ENCODE measurements at regions not wholly inside any gene's neighbourhood (a gene's known extent, or its start where the extent isn't known, plus 50 kb on each side); places are given as distances from the start of the nearest gene placed in this dataset.

DNA sequence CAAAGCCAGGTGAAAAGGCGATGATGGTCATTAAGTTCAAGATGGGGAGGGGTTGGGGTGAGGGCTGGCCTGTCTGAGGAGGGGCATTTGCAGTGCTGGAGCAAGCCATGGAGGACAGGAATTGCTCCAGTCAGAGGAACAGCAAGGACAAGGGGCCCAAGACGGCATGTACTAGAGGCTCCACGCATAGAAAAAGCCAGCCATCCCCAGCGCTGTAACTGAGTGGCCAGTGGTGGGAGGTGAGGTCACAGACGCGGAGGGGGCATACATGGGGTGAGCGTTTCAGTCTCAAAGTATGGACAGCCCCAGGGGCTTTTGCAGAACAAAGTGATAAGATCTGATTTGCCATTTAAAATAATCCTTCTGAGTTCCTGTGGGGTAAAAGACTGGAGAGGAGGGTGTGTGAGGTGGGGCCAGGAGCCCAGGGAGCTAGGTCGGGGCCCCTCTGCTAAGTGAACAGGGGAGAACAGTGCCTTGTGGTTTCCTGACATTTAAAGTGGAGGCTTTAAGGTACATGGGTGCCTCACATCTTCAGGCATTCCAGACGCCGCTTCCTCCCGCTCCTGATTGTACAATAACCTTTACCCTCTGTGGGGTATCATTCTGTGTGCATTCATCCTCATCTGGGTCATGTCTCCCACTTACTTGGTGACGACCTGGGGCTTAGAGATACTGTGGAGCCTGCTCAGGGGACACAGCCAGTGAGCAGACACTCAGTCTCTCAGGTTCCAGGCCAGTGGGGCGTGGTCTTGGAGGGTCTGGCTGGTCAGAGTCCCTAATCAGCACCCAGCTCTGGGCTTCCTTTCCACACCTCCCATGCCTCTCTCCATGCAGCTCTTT lies 105.6 kb upstream of the GPR26 start:
- no peak for ATAC-seq (ENCODE audit: low FRiP score)
- TF ChIP-seq, protein P1, sequence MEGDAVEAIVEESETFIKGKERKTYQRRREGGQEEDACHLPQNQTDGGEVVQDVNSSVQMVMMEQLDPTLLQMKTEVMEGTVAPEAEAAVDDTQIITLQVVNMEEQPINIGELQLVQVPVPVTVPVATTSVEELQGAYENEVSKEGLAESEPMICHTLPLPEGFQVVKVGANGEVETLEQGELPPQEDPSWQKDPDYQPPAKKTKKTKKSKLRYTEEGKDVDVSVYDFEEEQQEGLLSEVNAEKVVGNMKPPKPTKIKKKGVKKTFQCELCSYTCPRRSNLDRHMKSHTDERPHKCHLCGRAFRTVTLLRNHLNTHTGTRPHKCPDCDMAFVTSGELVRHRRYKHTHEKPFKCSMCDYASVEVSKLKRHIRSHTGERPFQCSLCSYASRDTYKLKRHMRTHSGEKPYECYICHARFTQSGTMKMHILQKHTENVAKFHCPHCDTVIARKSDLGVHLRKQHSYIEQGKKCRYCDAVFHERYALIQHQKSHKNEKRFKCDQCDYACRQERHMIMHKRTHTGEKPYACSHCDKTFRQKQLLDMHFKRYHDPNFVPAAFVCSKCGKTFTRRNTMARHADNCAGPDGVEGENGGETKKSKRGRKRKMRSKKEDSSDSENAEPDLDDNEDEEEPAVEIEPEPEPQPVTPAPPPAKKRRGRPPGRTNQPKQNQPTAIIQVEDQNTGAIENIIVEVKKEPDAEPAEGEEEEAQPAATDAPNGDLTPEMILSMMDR (IDR thresholded peaks at IDR 0.05): no peak
- DNase-seq (ENCODE audit: low spot score): no peak

DNA sequence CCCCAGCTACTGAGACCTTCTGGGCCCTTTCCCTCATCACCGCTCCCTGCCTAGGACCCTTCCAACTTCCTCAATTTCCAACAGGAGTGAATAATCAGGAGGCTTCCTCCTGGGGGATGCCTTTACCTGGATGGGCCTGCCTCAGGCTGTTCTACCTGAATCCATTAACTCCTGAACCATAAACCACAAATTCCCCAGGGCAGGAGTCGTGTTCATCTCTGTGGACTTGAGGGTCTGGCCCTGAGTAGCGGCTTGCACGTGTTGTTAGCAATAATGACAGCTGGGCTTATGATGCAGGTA lies 105.1 kb upstream of the GPR26 start:
- TF ChIP-seq, protein P1 (IDR thresholded peaks at IDR 0.05): no peak
- ATAC-seq (ENCODE audit: low FRiP score): no peak

DNA sequence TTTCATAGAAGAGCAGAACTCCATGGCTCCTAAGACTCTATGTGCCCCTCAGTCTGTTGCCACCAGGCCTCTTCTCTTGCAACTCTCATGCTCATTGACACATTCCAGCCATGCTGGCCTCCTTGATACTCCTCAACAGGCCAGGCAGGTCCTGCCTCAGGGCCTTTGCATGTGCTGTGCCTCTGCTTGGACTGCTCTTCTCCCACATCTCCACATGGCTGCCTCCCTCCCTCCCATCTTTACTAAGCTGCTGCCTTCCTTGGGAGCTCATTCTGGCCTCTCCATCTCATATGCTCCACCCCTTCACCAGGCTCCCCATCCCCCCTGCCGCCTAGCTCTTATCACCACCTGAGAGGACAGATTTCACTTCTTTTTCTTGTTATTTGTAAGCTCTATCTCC lies 103.8 kb upstream of the GPR26 start:
- ATAC-seq (ENCODE audit: low FRiP score): no peak

More for the DNA sequence above, 105.1 kb upstream of the GPR26 start:
- no peak for DNase-seq (ENCODE audit: low spot score)

DNA sequence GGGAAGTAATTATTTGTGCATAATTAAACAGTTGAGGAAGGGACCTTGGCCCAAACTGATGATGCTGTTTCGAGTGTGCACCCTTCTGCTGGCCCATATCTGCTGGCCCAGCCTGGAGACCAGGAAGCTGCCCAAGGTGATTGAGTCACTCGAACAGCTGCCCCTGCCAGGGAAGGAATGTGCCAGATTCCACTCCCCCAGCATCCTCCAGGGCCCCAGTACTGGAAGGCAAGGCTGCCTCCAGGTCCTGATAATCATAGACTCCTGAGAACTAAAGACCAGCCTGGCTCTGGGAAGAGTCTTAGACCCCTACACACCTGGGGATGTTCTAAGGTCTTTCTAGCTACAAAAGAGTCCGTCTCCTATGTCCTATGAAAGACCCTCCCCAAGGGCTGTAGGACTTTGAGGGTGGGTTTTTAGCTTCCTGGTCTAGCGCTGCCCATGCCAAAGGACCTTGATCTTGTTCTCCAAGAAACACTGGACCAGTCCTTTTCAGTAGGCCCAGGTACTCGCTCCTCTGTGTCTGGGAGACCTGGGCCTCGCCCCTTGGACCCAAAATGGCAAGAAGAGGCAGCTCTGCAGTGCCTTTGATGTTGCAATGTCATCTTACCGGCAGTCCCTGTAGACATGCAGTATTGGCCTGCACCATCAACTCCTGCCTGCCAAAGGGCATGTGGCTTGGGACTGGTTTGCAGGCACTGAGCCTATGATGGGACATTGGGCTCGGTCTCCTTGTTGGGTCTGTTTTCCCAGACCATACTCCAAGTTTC lies 103.2 kb upstream of the GPR26 start:
- TF ChIP-seq, protein P1 (IDR thresholded peaks at IDR 0.05): no peak
- ATAC-seq (ENCODE audit: low FRiP score): no peak
- DNase-seq (ENCODE audit: low spot score): no peak

More for the DNA sequence above, 103.8 kb upstream of the GPR26 start:
- no peak for DNase-seq (ENCODE audit: low spot score)
- TF ChIP-seq, protein P1 (IDR thresholded peaks at IDR 0.05): no peak

DNA sequence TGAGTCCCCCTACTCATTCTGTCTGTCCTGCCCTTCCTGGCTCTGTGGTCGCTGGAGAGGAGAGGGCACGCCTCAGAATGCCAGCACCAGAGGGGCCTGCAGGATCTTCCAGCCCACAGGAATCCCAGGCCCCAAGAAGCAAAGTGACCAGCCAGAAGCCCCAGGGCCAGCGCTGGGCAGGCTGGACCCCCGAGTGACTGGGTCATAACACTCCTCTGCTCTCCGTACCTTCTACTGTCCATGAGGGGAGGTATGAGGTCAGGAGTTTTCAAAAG lies 102.6 kb upstream of the GPR26 start:
- DNase-seq (ENCODE audit: low spot score): no peak
- TF ChIP-seq, protein P1 (IDR thresholded peaks at IDR 0.05): no peak
- no peak for ATAC-seq (ENCODE audit: low FRiP score)

DNA sequence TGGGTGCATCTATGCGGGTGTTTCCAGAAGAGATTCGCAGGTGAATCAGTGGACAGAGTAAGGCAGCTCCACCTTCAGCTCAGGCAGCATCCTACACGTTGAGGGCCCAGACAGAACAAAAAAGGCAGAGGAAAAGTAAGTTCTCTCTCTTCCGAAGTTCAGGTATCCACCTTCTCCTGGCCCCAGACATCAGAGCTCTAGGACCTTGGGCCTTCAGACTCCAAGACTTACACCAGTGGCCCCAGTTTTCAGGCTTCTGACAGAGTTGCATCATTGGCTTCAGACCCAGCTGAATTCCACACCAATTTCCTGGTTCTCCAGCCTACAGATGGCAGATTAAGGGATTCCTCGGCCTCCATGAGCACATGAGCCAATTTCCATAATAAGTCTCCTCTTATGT lies 102.2 kb upstream of the GPR26 start:
- no peak for ATAC-seq (ENCODE audit: low FRiP score)
- TF ChIP-seq, protein P1 (IDR thresholded peaks at IDR 0.05): no peak
- DNase-seq (ENCODE audit: low spot score): no peak

DNA sequence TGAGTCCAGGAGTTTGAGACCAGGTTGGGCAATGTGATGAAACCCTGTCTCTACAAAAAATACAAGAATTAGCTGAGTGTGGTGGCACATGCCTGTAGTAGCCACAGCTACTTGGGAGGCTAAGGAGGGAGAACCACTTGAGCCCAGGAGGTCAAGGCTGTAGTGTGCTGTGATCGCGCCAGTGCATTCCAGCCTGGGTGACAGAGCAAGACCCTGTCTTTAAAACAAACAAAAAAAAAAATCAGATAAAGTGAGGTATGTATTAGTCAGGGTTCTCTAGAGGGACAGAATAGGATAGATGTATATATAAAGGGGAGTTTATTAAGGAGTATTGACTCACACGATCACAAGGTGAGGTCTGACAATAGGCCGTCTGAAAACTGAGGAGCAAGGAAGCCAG lies 101.5 kb upstream of the GPR26 start:
- ATAC-seq (ENCODE audit: low FRiP score): no peak
- DNase-seq (ENCODE audit: low spot score): no peak

More for the DNA sequence above, 101.5 kb upstream of the GPR26 start:
- TF ChIP-seq, protein P1 (IDR thresholded peaks at IDR 0.05): no peak

Data from omental fat pad (tissue), 3 donors.